Panc1 (cell line): ENCODE measurements at regions not wholly inside any gene's neighbourhood (a gene's known extent, or its start where the extent isn't known, plus 50 kb on each side); places are given as distances from the start of the nearest gene placed in this dataset.

Experiments used
- CTCF ChIP-seq: fragments of 450-650 bp; IDR thresholded peaks from 2 replicates; pipeline ENCODE4 v1.5.1; 2017; ENCODE audit warnings: mild to moderate bottlenecking
- REST ChIP-seq, 2 experiments: IDR thresholded peaks; 2 replicates each; pipeline ENCODE4 v1.6.1; 2011 to 2012; ENCODE audit warnings: low read depth in 2 of 2, control low read depth in 1 of 2, low read length in 1 of 2, mild to moderate bottlenecking in 1 of 2, moderate library complexity in 1 of 2; ENCODE audit not compliant: insufficient read depth in 1 of 2
- TCF7L2 ChIP-seq: IDR thresholded peaks from 2 replicates; pipeline ENCODE4 v1.6.1; 2011; ENCODE audit warnings: mild to moderate bottlenecking, low read depth, low read length, inconsistent platforms

GRCh38 chr4:45030059-45030458 is 303.7 kb upstream of the GNPDA2 start:
- TF ChIP-seq REST (IDR thresholded peaks at IDR 0.05; ENCODE audit: insufficient read depth in 1 of 2, low read depth in 2 of 2, low read length in 1 of 2) (no peak), CTCF (no peak), TCF7L2 (no peak)
